Endothelial cell of umbilical vein (primary cell): ENCODE measurements at regions not wholly inside any gene's neighbourhood (a gene's known extent, or its start where the extent isn't known, plus 50 kb on each side); places are given as distances from the start of the nearest gene placed in this dataset.

Experiments used
- BruUV-seq: library from RNA; stranded (reverse); fragments of 400-500 nt; replicated peaks from 2 replicates; lab custom pipeline; 2021; lab: Mats Ljungman, UMichigan
- CTCF ChIA-PET: fragments of 300-600, 350-600 bp; sonication (Branson Sonifier 250); formaldehyde crosslinking; loops from one replicate; lab custom pipeline; 2021; ENCODE audit warnings: antibody characterized with exemption, inconsistent platforms; lab: Charles Lee
- POLR2A ChIA-PET: fragments of 300-600, 350-600 bp; sonication (Branson Sonifier 250); formaldehyde crosslinking; loops from one replicate; lab custom pipeline; 2021; ENCODE audit warnings: antibody characterized with exemption, inconsistent platforms; lab: Charles Lee
- DNase-seq: peaks from one replicate; pipeline ENCODE4 v3.0.0-alpha.2; 2011; ENCODE audit warnings: low read depth, low spot score
- FAIRE-seq: peaks from 2 replicates; lab custom pipeline; 2011; peaks lifted over from hg19 to GRCh38; lab: Jason Lieb, UNC
- H2AFZ ChIP-seq: 2 replicates; pipeline ENCODE4 v1.6.0; 2012; ENCODE audit warnings: low read depth, low read length, control low read depth, inconsistent platforms
- H3K27ac ChIP-seq: 2 replicates; pipeline ENCODE4 v1.5.1; 2011; ENCODE audit warnings: low read depth, mild to moderate bottlenecking, control low read depth, low read length, moderate library complexity; ENCODE audit not compliant: insufficient read depth
- H3K27me3 ChIP-seq, 2 experiments: 2 replicates each; pipeline versions ENCODE4 v1.6.0 to v1.6.1; 2011; ENCODE audit warnings: low read length in 2 of 2, mixed read lengths in 1 of 2; ENCODE audit not compliant: control insufficient read depth in 2 of 2, insufficient read depth in 2 of 2
- H3K36me3 ChIP-seq, 2 experiments: 2 replicates in 1 of 2; 3 replicates in 1 of 2; pipeline ENCODE4 v1.5.1; 2011; ENCODE audit warnings: low read length in 2 of 2, mild to moderate bottlenecking in 1 of 2, moderate library complexity in 1 of 2; ENCODE audit not compliant: control insufficient read depth in 2 of 2, insufficient read depth in 2 of 2; ENCODE audit errors: extremely low read depth in 1 of 2
- H3K4me1 ChIP-seq: 3 replicates; pipeline ENCODE4 v1.5.1; 2011; ENCODE audit warnings: mild to moderate bottlenecking, low read length; ENCODE audit not compliant: control insufficient read depth, insufficient read depth; ENCODE audit errors: extremely low read depth
- H3K4me2 ChIP-seq: 2 replicates; pipeline ENCODE4 v1.6.1; 2011; ENCODE audit warnings: low read length, control low read depth, mixed read lengths; ENCODE audit not compliant: insufficient read depth
- H3K4me3 ChIP-seq, 3 experiments: fragments of 200-600 bp in 1 of 3; sonication (generic), shearing (Covaris generic) in 1 of 3; replicated peaks in 1 of 3; 2 replicates each; pipeline ENCODE4 v1.5.1; 2011 to 2016; ENCODE audit warnings: control low read depth in 3 of 3, low read length in 3 of 3, mild to moderate bottlenecking in 2 of 3, inconsistent platforms in 1 of 3, low read depth in 1 of 3, moderate library complexity in 1 of 3; ENCODE audit not compliant: insufficient read depth in 1 of 3
- H3K79me2 ChIP-seq: 2 replicates; pipeline ENCODE4 v1.6.0; 2012; ENCODE audit warnings: low read length, inconsistent platforms; ENCODE audit not compliant: control insufficient read depth, insufficient read depth
- H3K9ac ChIP-seq: replicated peaks from 2 replicates; pipeline ENCODE3; 2011; ENCODE audit warnings: low read length, control low read depth; ENCODE audit not compliant: insufficient read depth; ENCODE audit errors: extremely low read depth
- H3K9me1 ChIP-seq: replicated peaks from 3 replicates; pipeline ENCODE4 v1.6.0; 2011; ENCODE audit warnings: mild to moderate bottlenecking, low read length; ENCODE audit not compliant: control insufficient read depth, insufficient read depth; ENCODE audit errors: extremely low read depth
- H3K9me3 ChIP-seq: replicated peaks from 2 replicates; pipeline ENCODE4 v1.5.1; 2012; ENCODE audit warnings: low read length, inconsistent platforms; ENCODE audit not compliant: control insufficient read depth, insufficient read depth
- H4K20me1 ChIP-seq: replicated peaks from 2 replicates; pipeline ENCODE3; 2011; ENCODE audit warnings: mild to moderate bottlenecking, low read length; ENCODE audit not compliant: control insufficient read depth, insufficient read depth; ENCODE audit errors: extremely low read depth
- EZH2 ChIP-seq: IDR thresholded peaks from 2 replicates; pipeline ENCODE4 v1.6.1; 2012; ENCODE audit warnings: borderline replicate concordance, low read depth, mild to moderate bottlenecking, moderate library complexity, low read length, inconsistent platforms; ENCODE audit not compliant: severe bottlenecking
- FOS ChIP-seq: IDR thresholded peaks from 2 replicates; pipeline ENCODE4 v1.6.1; 2011; ENCODE audit warnings: mild to moderate bottlenecking, low read length, moderate library complexity, borderline replicate concordance; ENCODE audit not compliant: insufficient read depth
- GATA2 ChIP-seq: IDR thresholded peaks from 2 replicates; pipeline ENCODE4 v1.7.0; 2011; ENCODE audit warnings: low read depth, mild to moderate bottlenecking, moderate library complexity, mixed read lengths, low read length; ENCODE audit not compliant: insufficient read length, insufficient read depth
- JUN ChIP-seq: IDR thresholded peaks from 2 replicates; pipeline ENCODE4 v1.6.1; 2011; ENCODE audit warnings: borderline replicate concordance, low read depth; ENCODE audit not compliant: insufficient read length, insufficient read depth
- MAX ChIP-seq: IDR thresholded peaks from 2 replicates; pipeline ENCODE4 v1.6.1; 2011; ENCODE audit not compliant: insufficient read depth, insufficient read length
- MYC ChIP-seq: IDR thresholded peaks from one replicate; pipeline ENCODE4 v1.6.1; 2011; ENCODE audit warnings: mild to moderate bottlenecking, low read depth, low read length
- POLR2A ChIP-seq: IDR thresholded peaks from 2 replicates; pipeline ENCODE4 v1.6.1; 2012; ENCODE audit warnings: low read depth, mild to moderate bottlenecking, control low read depth, low read length
- POLR2AphosphoS5 ChIP-seq: IDR thresholded peaks from 2 replicates; pipeline ENCODE4 v1.6.1; 2012; ENCODE audit warnings: low read depth, mild to moderate bottlenecking, control low read depth, low read length, moderate library complexity; ENCODE audit not compliant: insufficient read depth
- dilution Hi-C: fragments of 300-500 bp; cut with MboI; formaldehyde crosslinking; loops from one replicate; pipeline ENCODE4 v1.15.0; 2019; ENCODE audit warnings: low sequenced_read_pairs; ENCODE audit not compliant: extremely low pct_ligation_motif_present
- intact Hi-C: fragments of 100-400 bp; cut with micrococcal nuclease; formaldehyde crosslinking; loops from one replicate; pipeline ENCODE4 v1.10.0; 2022
- TF ChIP-seq, protein P1 (sequence below), 2 donors: IDR thresholded peaks; 1 replicate in 1 of 2; 2 replicates in 1 of 2; pipeline ENCODE4 v1.5.1; 2011; ENCODE audit warnings: low read length in 2 of 2, mild to moderate bottlenecking in 2 of 2, moderate library complexity in 2 of 2, control low read depth in 1 of 2, inconsistent platforms in 1 of 2, low read depth in 1 of 2; ENCODE audit not compliant: insufficient read depth in 1 of 2; ENCODE audit errors: extremely low read depth in 1 of 2

DNA sequence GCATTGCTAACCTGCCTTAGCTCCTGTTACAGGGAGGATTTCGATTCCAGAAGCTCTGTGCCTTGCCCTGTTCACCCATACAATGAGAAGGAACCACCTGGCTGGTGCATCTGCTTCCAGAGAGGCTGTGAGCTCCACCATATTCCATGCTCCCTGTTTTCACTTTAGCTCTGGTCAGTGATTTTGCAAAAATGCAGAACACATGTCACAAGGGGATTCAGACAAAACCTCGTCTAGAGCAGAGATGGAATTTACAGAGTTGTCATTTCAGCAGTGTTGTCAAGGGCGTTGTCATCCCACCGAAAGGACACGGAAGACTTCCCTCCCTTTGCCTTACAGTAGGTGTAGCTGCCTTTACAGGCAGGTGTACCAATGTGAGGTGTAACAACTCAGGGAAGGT lies 223.0 kb upstream of the ARID1B start:
- H3K27me3 ChIP-seq: no peaks in the 10 kb centered on the region
- no peak for DNase-seq
- dilution Hi-C loops: no loop called here
- no peaks in the 10 kb centered on the region for H3K9me3 ChIP-seq
- ChIA-PET CTCF (interaction anchor here (1.2 kb wide), 1 partner anchor 11 kb away, joined by 5 read pairs; no protein-coding TSS in a partner anchor), POLR2A (no interaction called here)
- no peak overlapping the region for H3K4me2 ChIP-seq
- H3K4me1 ChIP-seq: no peaks in the 10 kb centered on the region
- no peak overlapping the region for H3K4me3 ChIP-seq
- no peak overlapping the region for H2AFZ ChIP-seq
- H3K36me3 ChIP-seq: no peaks in the 10 kb centered on the region
- no TSS peak for BruUV-seq
- no peaks in the 10 kb centered on the region for H3K9me1 ChIP-seq
- intact Hi-C loops: no loop called here
- H4K20me1 ChIP-seq: no peaks in the 10 kb centered on the region
- H3K9ac ChIP-seq: no peak overlapping the region
- no peaks in the 10 kb centered on the region for H3K79me2 ChIP-seq
- H3K27ac ChIP-seq: no peak overlapping the region
- TF ChIP-seq MYC (no peak), FOS (no peak), POLR2AphosphoS5 (no peak)
- no peak for FAIRE-seq

DNA sequence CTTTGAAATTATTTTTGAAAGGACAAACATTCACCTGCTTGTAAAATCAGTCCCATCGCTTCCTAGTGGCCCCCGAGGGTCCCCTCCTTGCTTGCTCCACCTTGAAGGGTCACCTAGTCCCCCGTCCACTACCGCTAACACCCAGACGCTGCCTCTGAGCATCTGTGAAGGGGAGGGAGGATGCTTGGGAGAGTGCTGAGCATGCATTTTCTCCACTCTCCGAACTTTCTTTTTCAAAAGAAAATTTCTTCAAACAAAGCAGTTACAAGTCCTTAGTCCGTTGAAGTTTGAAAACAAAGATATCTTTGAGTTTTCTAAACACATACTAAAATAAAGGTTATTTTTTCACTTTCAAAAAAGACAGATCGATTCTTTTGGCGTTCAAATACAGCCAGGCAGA lies 224.3 kb upstream of the ARID1B start:
- no peak overlapping the region for H3K27ac ChIP-seq
- H3K36me3 ChIP-seq: no peaks in the 10 kb centered on the region
- no peak overlapping the region for H3K9ac ChIP-seq
- no peaks in the 10 kb centered on the region for H3K27me3 ChIP-seq
- H3K9me3 ChIP-seq: no peaks in the 10 kb centered on the region
- no peak overlapping the region for H2AFZ ChIP-seq
- H3K9me1 ChIP-seq: no peaks in the 10 kb centered on the region
- CTCF ChIA-PET: interaction anchor here (1.2 kb wide), 1 partner anchor 12 kb away, joined by 5 read pairs; no protein-coding TSS in a partner anchor
- H3K4me3 ChIP-seq: no peak overlapping the region
- no peak overlapping the region for H3K4me2 ChIP-seq
- TF ChIP-seq EZH2: no peak
- TF ChIP-seq FOS: no peak
- no peak for TF ChIP-seq POLR2AphosphoS5
- no peak for TF ChIP-seq MAX
- TF ChIP-seq, protein P1, sequence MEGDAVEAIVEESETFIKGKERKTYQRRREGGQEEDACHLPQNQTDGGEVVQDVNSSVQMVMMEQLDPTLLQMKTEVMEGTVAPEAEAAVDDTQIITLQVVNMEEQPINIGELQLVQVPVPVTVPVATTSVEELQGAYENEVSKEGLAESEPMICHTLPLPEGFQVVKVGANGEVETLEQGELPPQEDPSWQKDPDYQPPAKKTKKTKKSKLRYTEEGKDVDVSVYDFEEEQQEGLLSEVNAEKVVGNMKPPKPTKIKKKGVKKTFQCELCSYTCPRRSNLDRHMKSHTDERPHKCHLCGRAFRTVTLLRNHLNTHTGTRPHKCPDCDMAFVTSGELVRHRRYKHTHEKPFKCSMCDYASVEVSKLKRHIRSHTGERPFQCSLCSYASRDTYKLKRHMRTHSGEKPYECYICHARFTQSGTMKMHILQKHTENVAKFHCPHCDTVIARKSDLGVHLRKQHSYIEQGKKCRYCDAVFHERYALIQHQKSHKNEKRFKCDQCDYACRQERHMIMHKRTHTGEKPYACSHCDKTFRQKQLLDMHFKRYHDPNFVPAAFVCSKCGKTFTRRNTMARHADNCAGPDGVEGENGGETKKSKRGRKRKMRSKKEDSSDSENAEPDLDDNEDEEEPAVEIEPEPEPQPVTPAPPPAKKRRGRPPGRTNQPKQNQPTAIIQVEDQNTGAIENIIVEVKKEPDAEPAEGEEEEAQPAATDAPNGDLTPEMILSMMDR (IDR thresholded peaks at IDR 0.05; ENCODE audit: extremely low read depth in 1 of 2, insufficient read depth in 1 of 2, low read depth in 1 of 2, low read length in 2 of 2): no peak
- TF ChIP-seq JUN: no peak
- TF ChIP-seq MYC: no peak
- no peak for TF ChIP-seq POLR2A
- no peak for TF ChIP-seq GATA2
- dilution Hi-C loops (no loop called here), intact Hi-C loops (no loop called here)
- no TSS peak for BruUV-seq
- H3K4me1 ChIP-seq: no peaks in the 10 kb centered on the region
- FAIRE-seq (no peak), DNase-seq (no peak)
- POLR2A ChIA-PET: no interaction called here
- no peaks in the 10 kb centered on the region for H4K20me1 ChIP-seq
- no peaks in the 10 kb centered on the region for H3K79me2 ChIP-seq
